ENCODE measurements at regions not wholly inside any gene's neighbourhood (a gene's known extent, or its start where the extent isn't known, plus 50 kb on each side); places are given as distances from the start of the nearest gene placed in this dataset.

DNA sequence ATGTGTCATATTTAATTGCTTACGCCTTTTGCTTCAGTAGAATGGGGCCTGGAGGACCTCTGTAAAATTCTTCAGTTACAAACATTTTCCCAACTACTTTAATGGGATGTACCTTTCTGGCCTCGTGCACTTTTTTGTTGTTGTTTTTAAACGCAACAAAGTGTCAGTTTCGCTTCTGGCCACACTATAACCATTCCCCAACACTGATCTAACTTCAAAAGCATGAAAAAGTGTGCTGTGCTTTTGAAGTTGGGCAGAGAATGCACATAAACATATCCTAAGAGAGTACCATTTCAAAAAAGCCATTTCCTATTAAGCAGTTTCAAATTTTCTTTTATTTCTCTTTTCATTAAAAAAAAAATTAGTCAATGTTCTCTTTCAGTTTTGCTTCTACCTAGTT lies 435.8 kb downstream of the CNTN6 start:
- dilution Hi-C loops (cut with MboI; ENCODE audit: extremely low pct_ligation_motif_present, low sequenced_read_pairs) = no loop called here
- FAIRE-seq (no peak), DNase-seq (ENCODE audit: low read depth, low spot score) (no peak)
- H3K27me3 ChIP-seq (ENCODE audit: control insufficient read depth in 2 of 2, insufficient read depth in 2 of 2, low read length in 2 of 2) = no peaks in the 10 kb centered on the region
- BruUV-seq (replicated peaks) = no TSS peak
- H3K4me1 ChIP-seq (ENCODE audit: control insufficient read depth, extremely low read depth, insufficient read depth, low read length) = no peaks in the 10 kb centered on the region
- no peak overlapping the region for H3K4me2 ChIP-seq (ENCODE audit: insufficient read depth, low read length)
- no peak overlapping the region for H3K9ac ChIP-seq (replicated peaks; ENCODE audit: extremely low read depth, insufficient read depth, low read length)
- intact Hi-C loops (cut with micrococcal nuclease) = no loop called here
- H3K79me2 ChIP-seq (ENCODE audit: control insufficient read depth, insufficient read depth, low read length) = no peaks in the 10 kb centered on the region
- H3K27ac ChIP-seq (ENCODE audit: insufficient read depth, low read depth, low read length) = no peak overlapping the region
- no peaks in the 10 kb centered on the region for H3K36me3 ChIP-seq (ENCODE audit: control insufficient read depth in 2 of 2, extremely low read depth in 1 of 2, insufficient read depth in 2 of 2, low read length in 2 of 2)
- ChIA-PET POLR2A (no interaction called here), CTCF (no interaction called here)
- H3K9me3 ChIP-seq (replicated peaks; ENCODE audit: control insufficient read depth, insufficient read depth, low read length) = peaks cover 2% of the 10 kb centered on the region
- no peaks in the 10 kb centered on the region for H3K9me1 ChIP-seq (replicated peaks; ENCODE audit: control insufficient read depth, extremely low read depth, insufficient read depth, low read length)
- no peak overlapping the region for H3K4me3 ChIP-seq (replicated peaks in 1 of 3; ENCODE audit: insufficient read depth in 1 of 3, low read depth in 1 of 3, low read length in 3 of 3)
- TF ChIP-seq JUN (IDR thresholded peaks at IDR 0.05; ENCODE audit: borderline replicate concordance, insufficient read depth, insufficient read length, low read depth) (no peak), POLR2AphosphoS5 (IDR thresholded peaks at IDR 0.05; ENCODE audit: insufficient read depth, low read depth, low read length) (no peak), GATA2 (IDR thresholded peaks at IDR 0.05; ENCODE audit: insufficient read depth, insufficient read length, low read depth, low read length) (no peak), POLR2A (IDR thresholded peaks at IDR 0.05; ENCODE audit: low read depth, low read length) (no peak)
- TF ChIP-seq, protein P1, sequence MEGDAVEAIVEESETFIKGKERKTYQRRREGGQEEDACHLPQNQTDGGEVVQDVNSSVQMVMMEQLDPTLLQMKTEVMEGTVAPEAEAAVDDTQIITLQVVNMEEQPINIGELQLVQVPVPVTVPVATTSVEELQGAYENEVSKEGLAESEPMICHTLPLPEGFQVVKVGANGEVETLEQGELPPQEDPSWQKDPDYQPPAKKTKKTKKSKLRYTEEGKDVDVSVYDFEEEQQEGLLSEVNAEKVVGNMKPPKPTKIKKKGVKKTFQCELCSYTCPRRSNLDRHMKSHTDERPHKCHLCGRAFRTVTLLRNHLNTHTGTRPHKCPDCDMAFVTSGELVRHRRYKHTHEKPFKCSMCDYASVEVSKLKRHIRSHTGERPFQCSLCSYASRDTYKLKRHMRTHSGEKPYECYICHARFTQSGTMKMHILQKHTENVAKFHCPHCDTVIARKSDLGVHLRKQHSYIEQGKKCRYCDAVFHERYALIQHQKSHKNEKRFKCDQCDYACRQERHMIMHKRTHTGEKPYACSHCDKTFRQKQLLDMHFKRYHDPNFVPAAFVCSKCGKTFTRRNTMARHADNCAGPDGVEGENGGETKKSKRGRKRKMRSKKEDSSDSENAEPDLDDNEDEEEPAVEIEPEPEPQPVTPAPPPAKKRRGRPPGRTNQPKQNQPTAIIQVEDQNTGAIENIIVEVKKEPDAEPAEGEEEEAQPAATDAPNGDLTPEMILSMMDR (IDR thresholded peaks at IDR 0.05; ENCODE audit: extremely low read depth in 1 of 2, insufficient read depth in 1 of 2, low read depth in 1 of 2, low read length in 2 of 2) = no peak
- no peak overlapping the region for H2AFZ ChIP-seq (ENCODE audit: low read depth, low read length)
- no peaks in the 10 kb centered on the region for H4K20me1 ChIP-seq (replicated peaks; ENCODE audit: control insufficient read depth, extremely low read depth, insufficient read depth, low read length)

DNA sequence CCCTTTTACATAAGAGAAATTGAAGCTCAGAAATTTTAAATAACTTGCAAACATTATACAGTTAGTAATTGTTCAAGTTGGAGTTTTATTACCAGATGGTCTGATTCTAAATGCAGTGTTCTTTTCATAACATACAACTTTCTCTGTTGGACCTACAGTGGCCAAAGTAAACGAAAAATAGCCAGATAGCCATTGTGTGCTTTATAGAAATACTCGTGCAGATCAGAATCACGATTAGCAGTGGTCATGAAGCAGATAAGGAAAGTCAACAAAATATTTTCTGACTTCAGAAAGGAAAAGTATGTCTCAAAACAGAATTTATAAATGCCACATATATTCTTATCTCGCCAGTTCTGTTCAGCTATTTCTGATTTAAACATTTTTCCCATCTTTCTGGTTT lies 436.9 kb downstream of the CNTN6 start:
- no peak for DNase-seq (ENCODE audit: low read depth, low spot score)
- dilution Hi-C loops (cut with MboI; ENCODE audit: extremely low pct_ligation_motif_present, low sequenced_read_pairs) = no loop called here

More for the DNA sequence above, 436.9 kb downstream of the CNTN6 start:
- no peaks in the 10 kb centered on the region for H3K27me3 ChIP-seq (ENCODE audit: control insufficient read depth in 2 of 2, insufficient read depth in 2 of 2, low read length in 2 of 2)
- no peak overlapping the region for H3K9ac ChIP-seq (replicated peaks; ENCODE audit: extremely low read depth, insufficient read depth, low read length)
- H3K36me3 ChIP-seq (ENCODE audit: control insufficient read depth in 2 of 2, extremely low read depth in 1 of 2, insufficient read depth in 2 of 2, low read length in 2 of 2) = no peaks in the 10 kb centered on the region
- H4K20me1 ChIP-seq (replicated peaks; ENCODE audit: control insufficient read depth, extremely low read depth, insufficient read depth, low read length) = no peaks in the 10 kb centered on the region
- no peak for FAIRE-seq
- TF ChIP-seq JUN (IDR thresholded peaks at IDR 0.05; ENCODE audit: borderline replicate concordance, insufficient read depth, insufficient read length, low read depth) (no peak), POLR2AphosphoS5 (IDR thresholded peaks at IDR 0.05; ENCODE audit: insufficient read depth, low read depth, low read length) (no peak), FOS (IDR thresholded peaks at IDR 0.05; ENCODE audit: borderline replicate concordance, insufficient read depth, low read length) (no peak), EZH2 (IDR thresholded peaks at IDR 0.05; ENCODE audit: borderline replicate concordance, low read depth, low read length, severe bottlenecking) (no peak), POLR2A (IDR thresholded peaks at IDR 0.05; ENCODE audit: low read depth, low read length) (no peak), MYC (IDR thresholded peaks at IDR 0.05; ENCODE audit: low read depth, low read length) (no peak), GATA2 (IDR thresholded peaks at IDR 0.05; ENCODE audit: insufficient read depth, insufficient read length, low read depth, low read length) (no peak)
- TF ChIP-seq, protein P2, sequence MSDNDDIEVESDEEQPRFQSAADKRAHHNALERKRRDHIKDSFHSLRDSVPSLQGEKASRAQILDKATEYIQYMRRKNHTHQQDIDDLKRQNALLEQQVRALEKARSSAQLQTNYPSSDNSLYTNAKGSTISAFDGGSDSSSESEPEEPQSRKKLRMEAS (IDR thresholded peaks at IDR 0.05; ENCODE audit: insufficient read depth, insufficient read length) = no peak
- TF ChIP-seq, protein P1 (IDR thresholded peaks at IDR 0.05; ENCODE audit: extremely low read depth in 1 of 2, insufficient read depth in 1 of 2, low read depth in 1 of 2, low read length in 2 of 2) = no peak
- H3K4me1 ChIP-seq (ENCODE audit: control insufficient read depth, extremely low read depth, insufficient read depth, low read length) = no peaks in the 10 kb centered on the region
- no peaks in the 10 kb centered on the region for H3K9me1 ChIP-seq (replicated peaks; ENCODE audit: control insufficient read depth, extremely low read depth, insufficient read depth, low read length)
- no TSS peak for BruUV-seq (replicated peaks)
- H3K79me2 ChIP-seq (ENCODE audit: control insufficient read depth, insufficient read depth, low read length) = no peaks in the 10 kb centered on the region
- ChIA-PET POLR2A (no interaction called here), CTCF (no interaction called here)
- no peak overlapping the region for H2AFZ ChIP-seq (ENCODE audit: low read depth, low read length)
- H3K4me2 ChIP-seq (ENCODE audit: insufficient read depth, low read length) = no peak overlapping the region
- intact Hi-C loops (cut with micrococcal nuclease) = no loop called here
- H3K9me3 ChIP-seq (replicated peaks; ENCODE audit: control insufficient read depth, insufficient read depth, low read length) = peaks cover 2% of the 10 kb centered on the region
- H3K4me3 ChIP-seq (replicated peaks in 1 of 3; ENCODE audit: insufficient read depth in 1 of 3, low read depth in 1 of 3, low read length in 3 of 3) = no peak overlapping the region
- H3K27ac ChIP-seq (ENCODE audit: insufficient read depth, low read depth, low read length) = no peak overlapping the region
